ENCODE measurements at regions not wholly inside any gene's neighbourhood (a gene's known extent, or its start where the extent isn't known, plus 50 kb on each side); places are given as distances from the start of the nearest gene placed in this dataset.
"Not testable (repeated sequence)": the region's sequence is repeated elsewhere in the genome, so short reads cannot be mapped to it uniquely, and the experiment has no call there.

- H3K4me3 ChIP-seq (replicated peaks in 1 of 2; ENCODE audit: low read depth in 2 of 2, low read length in 2 of 2): not testable (repeated sequence)
- peak in 1 of 2 donors; percentile 44 for DNase-seq (ENCODE audit: low read depth in 2 of 2)
Observed at GRCh38 chr19:40940771-40941170, 50.3 kb upstream of the CYP2B6 start.

GRCh38 chr19:40938007-40938406 is 53.1 kb upstream of the CYP2B6 start:
- not testable (repeated sequence) for DNase-seq (ENCODE audit: low read depth in 2 of 2); H3K4me3 ChIP-seq (replicated peaks in 1 of 2; ENCODE audit: low read depth in 2 of 2, low read length in 2 of 2)

GRCh38 chr19:40936755-40937154 is 54.3 kb upstream of the CYP2B6 start:
- TF ChIP-seq CTCF (IDR thresholded peaks at IDR 0.05; ENCODE audit: low read depth, low read length): no peak
- no peak overlapping the region for H3K4me3 ChIP-seq (replicated peaks in 1 of 2; ENCODE audit: low read depth in 2 of 2, low read length in 2 of 2)
- no peak for DNase-seq (ENCODE audit: low read depth in 2 of 2)

GRCh38 chr19:40933025-40933424 is 51.0 kb upstream of the CYP2A7 start:
- peak in 1 of 2 donors; percentile 40 for DNase-seq (ENCODE audit: low read depth in 2 of 2)

GRCh38 chr19:40932008-40932959 is 50.3 kb upstream of the CYP2A7 start:
- TF ChIP-seq CTCF (IDR thresholded peaks at IDR 0.05; ENCODE audit: low read depth, low read length): no peak
- no peak overlapping the region for H3K4me3 ChIP-seq (replicated peaks in 1 of 2; ENCODE audit: low read depth in 2 of 2, low read length in 2 of 2)
- DNase-seq (ENCODE audit: low read depth in 2 of 2): no peak

More at GRCh38 chr19:40933025-40933424, 51.0 kb upstream of the CYP2A7 start:
- no peak overlapping the region for H3K4me3 ChIP-seq (replicated peaks in 1 of 2; ENCODE audit: low read depth in 2 of 2, low read length in 2 of 2)
- peak; percentile 19 for TF ChIP-seq CTCF (IDR thresholded peaks at IDR 0.05; ENCODE audit: low read depth, low read length)
